ENCODE measurements at regions not wholly inside any gene's neighbourhood (a gene's known extent, or its start where the extent isn't known, plus 50 kb on each side); places are given as distances from the start of the nearest gene placed in this dataset.

- no peak for DNase-seq
These were observed 62.7 kb upstream of the TANC1 start for GRCh38 chr2:158905784-158906183.

- DNase-seq: no peak
These were observed 60.4 kb upstream of the TANC1 start for GRCh38 chr2:158907926-158908456.

GRCh38 chr2:158912112-158912511 lies 56.3 kb upstream of the TANC1 start:
- DNase-seq: no peak

- DNase-seq: no peak
These were observed 55.7 kb upstream of the TANC1 start for GRCh38 chr2:158912765-158913164.

GRCh38 chr2:158914066-158914465 lies 54.4 kb upstream of the TANC1 start:
- DNase-seq: no peak

GRCh38 chr2:158914731-158915130 lies 53.7 kb upstream of the TANC1 start:
- DNase-seq: no peak

GRCh38 chr2:158917121-158917520 lies 51.3 kb upstream of the TANC1 start:
- no peak for DNase-seq

- no peak for DNase-seq
These were observed 50.0 kb upstream of the TANC1 start for GRCh38 chr2:158918452-158918851.

Data from T-helper 1 cell (primary cell).